HepG2 (cell line): ENCODE measurements at regions not wholly inside any gene's neighbourhood (a gene's known extent, or its start where the extent isn't known, plus 50 kb on each side); places are given as distances from the start of the nearest gene placed in this dataset.

ENCODE experiments used
- ATRX ChIP-seq: sonication (generic); formaldehyde crosslinking; IDR thresholded peaks from 2 replicates; pipeline ENCODE4 v1.4.0; 2020; ENCODE audit warnings: missing genetic modification reagents, borderline replicate concordance
- E2F2 ChIP-seq: sonication (generic); formaldehyde crosslinking; IDR thresholded peaks from 2 replicates; pipeline ENCODE4 v1.4.0; 2020; ENCODE audit warnings: missing genetic modification reagents, borderline replicate concordance
- HNRNPK ChIP-seq: fragments of 200-400 bp; formaldehyde crosslinking; IDR thresholded peaks from 2 replicates; pipeline ENCODE4 v1.6.1; 2018; ENCODE audit warnings: low read length, low read depth, moderate library complexity, mild to moderate bottlenecking; ENCODE audit not compliant: poor library complexity, severe bottlenecking
- JDP2 ChIP-seq: sonication (generic); formaldehyde crosslinking; IDR thresholded peaks from 2 replicates; pipeline ENCODE4 v1.8.1; 2022; ENCODE audit warnings: missing genetic modification reagents, borderline replicate concordance
- NR2F1 ChIP-seq, 2 experiments: fragments of 450-650 bp in 1 of 2; formaldehyde crosslinking in 1 of 2; IDR thresholded peaks; 2 replicates each; pipeline versions ENCODE4 v1.5.0 to v1.6.1; 2016 to 2020; ENCODE audit warnings: mild to moderate bottlenecking in 1 of 2, missing compliant biosample characterization in 1 of 2, missing genetic modification reagents in 1 of 2, moderate library complexity in 1 of 2
- RNF2 ChIP-seq: fragments of 450-650 bp; conservative IDR thresholded peaks from 2 replicates; pipeline ENCODE4 v1.6.1; 2016; ENCODE audit warnings: low read depth
- SIN3B ChIP-seq: fragments of 150-350 bp; IDR thresholded peaks from 2 replicates; pipeline ENCODE4 v1.6.1; 2014; ENCODE audit warnings: low read length
- TFE3 ChIP-seq: IDR thresholded peaks from 2 replicates; pipeline ENCODE4 v1.6.1; 2016
- ZFP36L2 ChIP-seq: sonication (generic); formaldehyde crosslinking; IDR thresholded peaks from 2 replicates; pipeline ENCODE4 v1.4.0; 2020; ENCODE audit warnings: missing genetic modification reagents
- ZNF263 ChIP-seq: sonication (generic); formaldehyde crosslinking; IDR thresholded peaks from 2 replicates; pipeline ENCODE4 v1.4.0; 2020; ENCODE audit warnings: missing genetic modification reagents
- ZNF276 ChIP-seq: sonication (generic); formaldehyde crosslinking; IDR thresholded peaks from 2 replicates; pipeline ENCODE4 v1.4.0; 2020; ENCODE audit warnings: mild to moderate bottlenecking, low read depth, missing genetic modification reagents
- ZNF318 ChIP-seq: sonication (generic); formaldehyde crosslinking; IDR thresholded peaks from 2 replicates; pipeline ENCODE4 v1.4.0; 2020; ENCODE audit warnings: mild to moderate bottlenecking, missing genetic modification reagents
- ZNF337 ChIP-seq: sonication (generic); formaldehyde crosslinking; IDR thresholded peaks from 2 replicates; pipeline ENCODE4 v1.5.1; 2020; ENCODE audit warnings: missing genetic modification reagents, low read depth, mild to moderate bottlenecking, borderline replicate concordance
- ZNF678 ChIP-seq: sonication (generic); formaldehyde crosslinking; IDR thresholded peaks from 2 replicates; pipeline ENCODE4 v1.4.0; 2020; ENCODE audit warnings: mild to moderate bottlenecking, missing genetic modification reagents
- ZNF883 ChIP-seq: sonication (generic); formaldehyde crosslinking; IDR thresholded peaks from 2 replicates; pipeline ENCODE4 v1.5.1; 2020; ENCODE audit warnings: mild to moderate bottlenecking, missing genetic modification reagents; ENCODE audit errors: not compliant biosample characterization

- peak; percentile 49 to 69; a peak in 2 of 4 replicates for TF ChIP-seq NR2F1 (CRISPR knock-in tag; IDR thresholded peaks at IDR 0.05)
- no peak for TF ChIP-seq ATRX
- no peak for TF ChIP-seq ZNF263 (CRISPR knock-in tag)
- TF ChIP-seq SIN3B: no peak
- no peak for TF ChIP-seq E2F2 (CRISPR knock-in tag)
- TF ChIP-seq ZNF276: no peak
- no peak for TF ChIP-seq HNRNPK
- no peak for TF ChIP-seq ZNF678
- no peak for TF ChIP-seq ZNF337 (CRISPR knock-in tag)
- no peak for TF ChIP-seq RNF2
- TF ChIP-seq ZFP36L2 (CRISPR knock-in tag): no peak
- no peak for TF ChIP-seq JDP2 (CRISPR knock-in tag)
- no peak for TF ChIP-seq ZNF883
- no peak for TF ChIP-seq ZNF318
- TF ChIP-seq TFE3 (CRISPR knock-in tag): 0 out of 2 replicates have a peak, but pooled peaks have one; percentile 53
Observed at GRCh38 chr15:98528046-98528725, 120.2 kb upstream of the IGF1R start (continued).
